T-helper 2 cell (primary cell): ENCODE measurements at regions not wholly inside any gene's neighbourhood (a gene's known extent, or its start where the extent isn't known, plus 50 kb on each side); places are given as distances from the start of the nearest gene placed in this dataset.

Experiments
- DNase-seq, 5 experiments: peaks; one replicate each; pipeline versions ENCODE4 v3.0.0 to v3.0.0-alpha.2; 2012 to 2022

DNA sequence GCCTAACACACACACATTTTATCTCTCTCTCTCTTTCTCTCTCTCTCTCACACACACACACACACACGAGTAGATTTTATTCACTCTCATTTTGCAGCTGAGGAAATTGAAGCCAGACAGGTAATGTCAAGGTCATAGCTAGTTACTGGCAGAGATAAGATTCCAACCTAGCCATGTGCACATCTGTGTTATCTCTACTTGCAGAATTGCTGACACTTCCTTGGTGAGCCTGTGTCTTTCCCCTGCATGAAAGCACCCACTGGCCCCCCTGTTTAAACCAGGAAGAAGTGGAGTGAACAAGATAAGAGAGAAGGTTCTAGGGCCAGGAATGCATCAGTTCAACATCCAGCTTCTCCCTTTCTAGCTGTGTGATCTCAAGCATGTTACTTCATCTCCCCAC, 423.7 kb downstream of the TXNL1 start:
- DNase-seq: no peak

DNA sequence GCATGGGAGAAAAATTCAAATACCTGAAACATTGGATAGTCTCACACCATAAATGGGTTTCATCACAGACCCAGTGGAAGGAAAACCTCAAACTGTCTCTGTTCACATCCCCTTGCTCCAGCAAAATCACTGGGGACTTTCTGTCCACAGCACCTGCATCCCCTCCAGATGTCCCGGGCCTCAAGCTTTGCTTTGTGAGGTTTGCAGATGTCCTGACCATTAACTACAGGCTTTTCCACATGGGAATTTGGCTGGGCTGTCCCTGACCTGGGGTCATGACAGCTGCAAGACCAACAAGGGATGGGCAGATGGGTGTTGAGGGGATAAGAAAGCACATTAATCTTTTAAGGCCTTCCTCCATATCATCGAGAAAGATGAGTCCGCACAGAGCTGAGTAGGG, 427.9 kb downstream of the TXNL1 start:
- DNase-seq: no peak

DNA sequence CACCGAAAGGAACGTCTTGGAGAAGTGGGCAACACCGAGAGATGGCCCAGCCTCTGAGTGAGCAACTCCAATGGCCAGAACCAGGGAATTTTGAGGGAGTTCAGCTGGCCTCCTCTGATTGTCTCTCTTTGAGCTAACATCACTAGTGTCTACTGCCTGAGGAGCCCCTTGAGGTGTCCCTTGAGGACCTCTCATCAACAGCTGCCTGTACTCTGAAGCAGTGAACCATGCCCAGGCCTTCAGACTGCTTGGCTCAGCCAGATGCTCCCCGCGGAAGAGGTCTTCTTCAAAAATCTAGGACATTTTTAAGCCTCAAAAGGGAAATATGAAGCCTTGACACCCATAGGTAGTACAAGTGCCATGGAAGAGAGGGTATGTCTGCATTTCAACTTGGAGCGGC, 430.4 kb downstream of the TXNL1 start:
- no peak for DNase-seq

DNA sequence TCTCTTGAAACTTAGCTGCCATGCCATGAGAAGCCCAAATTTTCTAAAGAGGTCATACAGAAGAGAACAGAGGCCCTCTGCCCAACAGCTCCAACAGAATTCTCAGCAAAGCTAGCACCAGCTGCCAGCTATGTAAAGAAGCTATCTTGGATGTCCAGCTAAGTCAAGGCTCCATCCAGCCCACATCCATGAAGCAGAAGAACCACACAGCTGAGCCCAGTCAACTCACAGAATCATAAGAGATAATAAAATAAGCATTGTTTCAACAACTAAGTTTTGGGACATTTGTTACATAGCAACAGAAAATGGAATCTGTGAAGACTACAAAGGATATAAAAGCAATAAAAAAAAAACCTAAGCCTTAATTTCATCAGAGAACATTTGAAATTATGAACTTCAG, 434.3 kb downstream of the TXNL1 start:
- DNase-seq: no peak

DNA sequence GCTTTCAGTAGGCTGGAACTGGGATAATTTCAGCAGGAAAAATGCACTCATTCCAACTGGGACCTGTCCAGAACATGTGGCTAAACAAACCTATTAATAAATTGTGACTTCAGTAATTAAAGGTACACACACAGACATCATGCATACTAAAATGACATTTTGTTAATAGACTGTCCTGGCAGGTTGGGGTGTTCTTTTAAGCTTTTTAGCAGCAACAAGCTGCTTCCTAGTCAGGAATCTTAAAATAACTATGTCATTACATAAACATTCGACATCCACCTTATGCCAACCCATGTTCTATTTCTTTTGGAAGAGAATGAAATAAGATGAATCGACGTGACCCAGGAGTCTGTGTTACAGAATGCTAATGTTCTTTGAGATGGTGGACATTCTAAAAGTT, 435.7 kb downstream of the TXNL1 start:
- DNase-seq: no peak

DNA sequence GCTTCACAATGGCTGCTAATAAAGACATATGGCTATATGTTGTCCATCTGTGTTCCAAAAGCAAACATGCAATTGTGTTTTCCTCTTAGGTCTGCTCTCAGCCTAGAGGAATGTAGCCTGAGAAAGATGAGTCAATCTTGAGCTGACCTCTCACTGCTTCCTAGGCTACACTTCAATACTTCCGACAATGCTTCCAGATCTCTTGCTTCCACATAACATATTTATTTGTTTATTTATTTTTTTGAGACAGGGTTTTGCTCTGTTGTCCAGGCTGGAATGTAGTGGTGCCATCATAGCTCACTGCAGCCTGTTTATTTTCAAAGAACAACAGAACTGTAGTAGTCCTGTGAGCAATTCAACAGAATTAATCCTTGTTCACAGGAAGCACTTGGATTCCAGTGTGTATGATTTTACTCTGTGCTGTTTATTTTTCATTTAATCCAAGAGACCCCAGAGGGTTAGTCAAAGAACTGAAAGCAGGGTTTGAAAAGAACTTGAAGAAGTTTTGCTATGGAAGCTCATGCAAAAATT, 437.9 kb downstream of the TXNL1 start:
- DNase-seq: no peak

DNA sequence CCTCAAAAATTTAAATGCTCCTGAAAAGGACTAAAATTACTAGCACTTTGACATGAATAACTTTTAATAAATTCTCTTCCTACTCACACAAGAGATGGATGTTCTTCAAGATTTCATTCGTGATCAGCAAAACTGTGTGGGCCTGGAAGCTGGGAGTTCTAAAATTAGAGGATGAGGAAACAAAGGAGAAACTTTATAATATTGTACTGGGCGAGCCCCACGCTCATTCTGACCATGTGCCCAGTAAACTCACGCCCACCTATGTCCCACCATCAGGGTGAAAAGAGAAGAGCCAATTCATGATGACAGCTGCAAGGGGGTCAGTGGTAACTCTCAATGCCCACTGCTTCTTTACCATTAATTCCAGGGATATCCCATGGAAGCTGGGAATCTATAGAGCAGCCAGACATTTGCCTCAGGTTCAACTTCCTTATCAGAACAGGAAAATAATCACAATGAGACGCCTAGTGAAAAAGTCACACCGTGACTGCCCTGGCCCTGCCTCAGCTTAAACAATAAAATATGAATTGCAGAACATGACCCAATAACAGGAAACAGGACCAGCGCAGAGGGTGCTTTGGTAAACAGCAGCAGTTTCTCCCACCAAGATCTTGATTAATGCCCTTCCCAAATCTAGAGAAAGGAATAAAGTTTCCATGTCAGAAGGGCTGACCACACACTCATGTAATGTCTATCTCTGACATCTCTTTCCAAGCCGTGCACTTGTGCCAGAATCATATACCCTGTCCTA, 438.6 kb downstream of the TXNL1 start:
- no peak for DNase-seq

DNA sequence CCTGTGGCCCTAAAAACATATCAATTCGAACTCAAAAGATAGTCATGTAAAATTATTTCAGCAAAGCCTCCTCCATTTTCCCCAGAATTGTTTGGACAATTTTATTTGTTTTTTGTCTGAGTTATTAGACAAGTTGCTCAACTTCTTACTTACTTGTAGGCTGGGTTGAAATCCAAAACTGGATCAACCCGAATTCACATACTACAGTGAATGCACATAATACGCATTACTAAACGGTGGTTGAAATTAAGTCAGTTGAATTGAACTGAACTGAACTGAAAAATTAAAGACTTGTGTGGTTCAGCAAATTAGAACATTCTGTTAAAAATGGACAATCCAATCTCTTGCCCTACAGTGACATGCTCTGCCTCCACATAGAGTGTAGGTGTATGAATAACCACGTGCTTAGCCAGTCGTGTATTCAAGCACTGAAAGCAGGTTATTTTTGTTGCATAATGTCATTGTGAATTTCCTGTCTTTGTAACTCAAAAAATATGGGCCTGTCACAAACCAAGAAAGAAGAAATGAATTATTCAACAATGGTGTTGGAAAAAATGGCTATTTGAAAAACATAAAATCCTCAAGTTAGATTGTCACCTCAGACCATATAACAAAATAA, 441.0 kb downstream of the TXNL1 start:
- no peak for DNase-seq

DNA sequence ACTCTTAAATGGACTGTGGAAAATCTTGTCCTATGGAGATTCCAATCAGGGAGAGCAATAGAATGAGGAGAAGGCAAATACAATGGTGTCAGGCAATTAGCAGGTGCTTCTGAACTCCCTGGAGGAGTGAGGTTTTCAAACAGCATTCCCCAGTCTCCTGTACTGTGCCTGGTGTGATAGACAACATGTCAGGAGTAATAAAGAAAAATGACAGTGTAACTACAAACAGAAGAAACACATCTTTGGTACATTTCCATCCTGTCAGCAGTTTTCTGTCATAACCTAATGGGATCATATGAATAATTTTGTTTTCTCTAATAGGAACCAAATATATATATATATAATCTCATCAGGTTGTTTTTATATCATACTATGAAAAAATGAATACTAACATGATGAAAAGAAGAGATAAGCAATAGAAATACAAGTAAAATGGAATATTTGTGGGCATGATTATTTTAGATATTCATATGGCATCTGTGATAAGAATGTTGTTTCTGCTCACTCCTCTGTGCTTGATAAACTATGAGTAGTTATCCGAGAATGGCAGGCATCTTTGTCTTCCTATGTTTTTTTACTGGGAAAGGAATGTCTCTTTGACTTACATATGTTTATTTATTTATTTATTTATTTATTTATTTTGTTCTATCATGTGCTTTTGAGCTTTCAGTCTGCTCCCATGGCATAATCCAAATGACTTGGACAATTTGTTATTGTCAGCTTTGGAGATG, 441.7 kb downstream of the TXNL1 start:
- DNase-seq: no peak

DNA sequence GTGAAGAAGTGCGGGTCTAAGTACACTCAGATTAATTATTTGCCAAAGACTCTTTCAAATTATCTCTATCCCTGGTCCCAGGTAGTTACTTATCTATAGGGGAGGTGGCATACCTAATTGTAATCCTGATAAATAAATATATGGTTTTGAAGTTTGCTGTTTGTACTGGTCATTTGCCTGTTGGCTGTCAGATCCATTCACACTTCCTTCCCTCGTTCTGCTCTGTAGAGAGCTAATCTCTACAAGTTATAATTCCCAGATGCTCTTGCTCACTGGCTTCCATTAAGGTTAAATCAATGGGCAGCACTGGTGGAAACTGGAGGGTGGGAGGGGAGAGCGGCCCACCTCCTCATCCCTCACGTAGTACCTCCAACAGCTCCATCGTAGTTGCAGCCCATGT, 447.1 kb downstream of the TXNL1 start:
- DNase-seq: no peak

DNA sequence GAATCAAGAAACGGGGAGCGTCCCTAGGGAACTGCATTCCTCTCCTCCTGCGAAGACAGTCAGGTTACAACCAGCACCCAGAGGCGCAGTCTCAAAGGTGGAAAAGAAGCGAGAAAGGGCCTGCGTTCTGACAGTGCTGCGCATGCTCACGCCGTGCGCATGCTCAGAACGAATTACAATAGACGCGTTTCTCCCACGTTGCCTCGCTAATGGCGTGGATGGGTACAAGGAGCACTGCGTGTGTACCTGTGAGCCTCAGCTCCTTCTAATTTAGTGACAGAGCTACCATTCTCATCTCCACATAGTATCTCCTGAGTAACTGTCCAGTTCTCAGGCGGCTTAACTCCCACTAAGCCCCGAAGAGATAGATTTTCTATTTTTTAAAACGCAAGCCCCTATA, 448.8 kb downstream of the TXNL1 start:
- DNase-seq: no peak

DNA sequence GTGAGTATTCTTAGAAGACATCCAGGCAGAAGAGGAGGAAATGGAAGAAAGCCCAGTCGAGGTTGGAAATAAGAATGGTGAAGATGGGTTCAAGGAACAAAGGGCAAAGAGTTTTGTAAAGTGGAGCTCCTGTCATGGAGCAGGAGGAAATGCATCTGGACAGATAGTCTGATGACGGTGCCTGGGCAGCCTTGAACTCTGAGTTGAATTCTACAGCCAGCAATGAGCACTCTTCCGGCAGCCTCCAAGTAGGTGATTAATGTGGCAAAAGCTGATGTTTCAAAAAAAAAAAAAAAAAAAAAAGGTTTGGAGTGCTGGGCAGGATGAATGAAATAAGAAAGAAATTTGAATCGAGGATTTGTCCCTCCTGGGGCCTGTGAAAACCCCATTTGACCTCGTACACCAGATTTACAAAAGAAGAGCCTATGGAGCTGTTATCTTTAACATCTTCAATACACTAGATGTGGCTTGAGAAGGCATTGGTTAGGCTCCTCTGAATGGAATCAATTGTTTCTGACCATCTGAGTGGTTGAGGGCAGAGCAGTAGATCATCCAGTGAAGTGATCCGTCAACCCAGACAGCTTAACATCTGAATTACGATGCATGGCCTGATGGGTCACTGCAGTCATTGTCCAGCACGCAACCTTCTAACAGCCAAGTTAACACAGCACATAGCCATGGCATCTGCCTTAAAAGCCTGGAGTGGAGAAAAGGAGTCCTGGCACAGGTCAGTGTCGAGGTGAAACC, 449.7 kb downstream of the TXNL1 start:
- DNase-seq: no peak

DNA sequence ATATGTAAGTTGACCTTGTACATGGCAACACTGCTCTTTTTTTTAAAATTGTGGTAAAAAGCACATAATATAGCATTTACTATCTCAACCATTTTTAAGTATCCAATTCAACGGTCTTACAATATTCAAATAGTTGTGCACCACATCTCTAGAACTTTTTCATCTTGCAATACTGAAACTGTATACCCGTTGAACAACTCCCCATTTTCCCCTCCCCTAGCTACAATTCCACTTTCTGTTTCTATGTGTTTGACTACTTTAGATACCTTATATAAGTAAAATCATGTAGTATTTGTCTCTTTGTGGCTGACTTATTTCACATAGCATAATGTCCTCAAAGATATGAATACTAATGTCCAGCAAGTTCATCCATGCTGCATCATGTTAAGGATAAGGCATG, 452.1 kb downstream of the TXNL1 start:
- no peak for DNase-seq

DNA sequence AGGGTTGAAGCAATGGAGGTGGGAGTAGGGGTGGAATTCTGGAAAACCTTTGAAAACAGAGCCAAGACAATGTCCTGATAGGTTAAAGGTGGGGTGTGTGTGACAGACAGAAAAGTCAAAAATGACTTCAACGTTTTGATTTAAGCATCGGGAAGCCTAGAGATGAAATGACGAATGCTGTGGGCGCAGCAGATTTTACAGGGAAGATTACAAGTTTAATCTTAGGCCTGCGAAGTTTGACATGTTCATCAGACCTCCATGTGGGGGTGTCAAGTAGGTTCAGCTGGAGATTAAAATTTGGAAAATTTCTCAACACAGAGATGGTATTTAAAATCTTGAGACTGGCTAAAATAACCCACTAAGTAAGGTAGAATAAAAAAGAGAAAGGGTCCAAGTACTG, 453.3 kb downstream of the TXNL1 start:
- no peak for DNase-seq

DNA sequence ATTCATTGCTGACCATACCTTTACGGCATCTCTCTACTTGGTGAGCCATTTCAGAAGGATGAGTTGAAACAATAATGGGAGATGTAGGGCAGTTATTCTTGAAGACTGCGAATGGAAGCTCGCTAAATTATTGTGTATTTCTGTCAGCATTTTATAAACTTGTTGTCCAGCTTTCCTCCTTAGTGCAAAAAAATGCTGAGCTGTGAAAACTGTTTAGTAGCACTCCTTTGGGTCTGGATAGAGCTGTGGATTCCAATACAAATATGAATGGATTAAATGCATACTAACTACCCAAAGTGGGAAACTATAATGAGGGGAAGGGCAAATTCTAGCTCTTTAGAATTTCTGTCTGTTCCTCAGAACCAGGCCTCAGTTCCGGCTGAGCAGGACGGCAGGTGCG, 461.6 kb downstream of the TXNL1 start:
- DNase-seq: no peak

DNA sequence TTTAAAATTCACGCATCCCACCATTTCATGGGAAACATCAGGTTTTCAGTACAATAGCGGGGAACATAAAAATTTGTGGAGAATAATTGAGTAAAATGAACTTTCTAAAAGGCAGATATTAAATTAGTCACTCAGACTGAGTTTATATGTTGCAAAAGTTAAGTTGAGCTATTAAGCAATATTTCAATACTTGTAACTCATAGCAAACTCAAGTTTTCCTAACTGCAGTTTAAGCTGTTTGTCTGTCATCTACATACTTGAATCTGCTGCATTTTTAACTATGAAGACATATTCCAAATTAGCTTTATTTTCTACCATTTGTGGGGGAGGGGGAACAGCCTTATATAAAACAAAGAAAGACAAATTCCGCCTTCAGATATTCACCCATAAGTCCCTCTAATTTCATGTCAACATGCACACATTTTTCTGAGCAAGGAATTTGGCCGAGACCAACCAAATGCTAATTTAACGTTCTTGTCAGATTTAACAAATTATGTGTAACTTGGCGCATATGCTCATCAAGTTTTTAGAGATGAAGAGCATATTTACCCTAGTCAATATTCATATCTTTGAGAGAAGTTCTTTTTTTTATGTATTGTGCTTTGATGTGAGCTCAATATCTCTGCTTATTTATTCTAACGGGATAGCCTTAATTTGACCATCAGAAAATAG, 462.9 kb downstream of the TXNL1 start:
- no peak for DNase-seq

DNA sequence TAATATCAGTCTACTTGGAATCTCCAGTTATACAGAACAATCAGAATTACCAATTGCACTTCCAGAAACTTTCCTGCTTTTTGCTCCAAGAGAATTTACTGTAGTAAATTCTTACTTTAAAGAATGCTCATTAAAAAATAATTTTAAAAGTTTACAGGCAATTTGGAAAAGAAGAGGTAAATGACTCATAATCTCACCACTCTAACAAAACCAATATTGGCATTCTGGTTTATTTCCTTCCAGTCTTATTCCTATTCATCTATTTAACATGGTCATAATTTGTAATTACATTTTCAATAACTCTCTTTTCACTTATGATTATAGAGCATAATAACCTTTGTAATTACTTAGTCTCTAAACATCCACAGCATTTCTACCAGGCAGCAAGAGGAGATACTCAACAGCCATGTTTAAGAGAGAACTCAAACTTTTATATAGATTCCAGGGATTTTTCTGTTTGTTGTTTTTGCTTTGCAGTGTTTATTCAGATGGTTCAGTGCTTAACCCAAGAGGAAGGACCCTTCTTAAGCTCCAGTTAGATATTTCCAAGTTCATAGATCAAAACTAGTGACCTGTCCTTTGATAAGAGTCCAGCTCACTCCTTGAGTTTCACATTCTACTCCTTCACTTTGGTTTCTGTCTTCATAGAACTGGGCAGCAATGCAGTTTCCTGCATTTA, 464.7 kb downstream of the TXNL1 start:
- no peak for DNase-seq

DNA sequence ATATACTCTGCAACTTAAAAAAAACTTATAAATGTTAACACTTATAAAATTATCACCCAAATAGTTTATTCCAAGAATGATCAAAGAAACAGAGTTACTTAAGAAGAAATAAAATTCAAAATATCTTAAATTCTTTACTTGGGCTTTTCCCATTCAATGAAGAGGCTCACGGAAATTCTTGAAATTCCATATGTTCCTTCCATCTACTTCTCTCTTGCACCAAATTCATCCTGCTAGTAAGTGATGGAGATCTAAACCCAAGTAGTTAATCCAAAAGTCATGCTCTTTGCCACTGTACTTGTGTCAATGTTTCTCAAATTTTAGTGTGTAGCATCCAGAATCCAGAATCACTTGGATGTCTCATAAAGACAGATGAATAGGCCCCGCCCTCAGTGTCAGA, 465.9 kb downstream of the TXNL1 start:
- DNase-seq: no peak

DNA sequence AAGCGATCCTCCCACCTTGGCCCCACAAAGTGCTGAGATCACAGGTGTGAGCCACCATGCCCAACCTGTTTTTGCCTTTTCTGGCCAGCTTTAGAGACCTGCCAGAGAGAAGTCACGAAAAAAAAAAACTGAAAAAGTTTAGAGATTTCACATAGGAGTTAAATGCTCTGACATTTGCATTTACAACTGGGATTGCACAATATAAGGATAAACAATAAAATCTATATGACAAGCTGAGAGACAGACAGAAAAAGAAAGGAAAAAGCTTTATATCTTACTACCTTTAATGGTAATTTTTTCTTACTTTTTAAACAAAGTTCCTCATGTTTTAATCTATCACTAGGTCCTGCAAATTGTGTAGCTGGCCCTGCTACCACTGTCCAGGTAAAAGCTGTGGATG, 466.5 kb downstream of the TXNL1 start:
- DNase-seq: no peak

DNA sequence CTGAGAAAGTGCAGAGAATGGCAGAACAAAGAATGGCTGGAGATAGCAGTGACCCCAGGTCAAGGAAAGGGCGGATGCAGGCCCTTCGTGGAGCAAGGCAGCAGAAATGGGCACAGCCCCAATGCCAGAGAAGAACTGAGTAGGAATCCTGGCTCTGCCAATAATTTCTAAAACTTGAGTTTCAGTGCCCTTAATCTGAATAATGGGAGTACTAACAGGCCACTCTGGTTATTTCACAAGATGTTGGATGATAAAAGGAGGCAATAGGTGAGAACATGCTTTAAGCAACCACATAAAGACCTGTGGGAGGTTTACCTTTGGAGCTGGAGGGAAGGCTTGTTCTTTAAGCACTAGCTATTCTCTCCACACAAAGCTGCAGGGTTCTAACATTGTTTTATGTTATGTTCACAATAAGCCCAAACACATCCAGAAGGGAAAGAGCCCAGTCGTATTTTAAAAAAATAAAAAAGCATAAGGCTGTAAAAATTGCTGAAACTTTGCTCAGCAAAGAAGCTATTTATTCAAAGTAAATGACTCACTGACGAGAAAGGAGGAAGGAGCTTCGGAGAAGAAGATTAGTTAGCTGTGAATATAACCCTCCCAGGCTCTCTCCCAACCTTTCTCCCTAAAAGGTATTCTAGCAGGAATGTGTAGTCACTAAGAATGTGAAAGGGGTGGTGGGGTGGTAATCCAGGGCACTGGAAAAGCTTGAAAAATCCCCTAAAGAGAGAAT, 470.2 kb downstream of the TXNL1 start:
- no peak for DNase-seq

DNA sequence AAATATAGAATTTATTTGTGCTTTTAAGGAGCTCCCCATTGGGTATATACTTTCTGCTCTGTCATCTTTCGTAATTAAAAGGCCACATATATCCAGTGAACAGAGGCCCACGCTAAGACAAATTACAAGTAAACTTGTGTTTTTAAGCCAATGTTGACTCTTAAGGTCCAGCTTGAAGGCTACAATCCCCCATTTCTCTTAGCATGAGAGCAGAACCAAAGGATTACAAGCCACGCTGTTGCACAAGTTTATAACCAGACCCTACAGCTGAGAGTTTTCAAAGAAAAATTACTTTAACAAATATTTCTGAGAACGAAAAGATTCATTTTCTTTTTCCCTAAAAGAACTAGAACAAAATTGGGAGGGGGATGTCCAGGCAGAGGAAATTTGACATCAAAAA, 471.0 kb downstream of the TXNL1 start:
- DNase-seq: no peak
